Neural cell (in vitro differentiated cells): ENCODE measurements at regions not wholly inside any gene's neighbourhood (a gene's known extent, or its start where the extent isn't known, plus 50 kb on each side); places are given as distances from the start of the nearest gene placed in this dataset.

Experiments used
- RAD21 ChIP-seq: fragments of 450-650 bp; conservative IDR thresholded peaks from 2 replicates; pipeline ENCODE4 v1.6.1; 2014; ENCODE audit warnings: antibody characterized with exemption, mild to moderate bottlenecking, moderate library complexity
- TF ChIP-seq, protein P1 (sequence below): fragments of 450-650 bp; IDR thresholded peaks from 2 replicates; pipeline ENCODE4 v1.5.1; 2014; ENCODE audit warnings: antibody characterized with exemption, mild to moderate bottlenecking, moderate library complexity; ENCODE audit not compliant: poor library complexity, severe bottlenecking

DNA sequence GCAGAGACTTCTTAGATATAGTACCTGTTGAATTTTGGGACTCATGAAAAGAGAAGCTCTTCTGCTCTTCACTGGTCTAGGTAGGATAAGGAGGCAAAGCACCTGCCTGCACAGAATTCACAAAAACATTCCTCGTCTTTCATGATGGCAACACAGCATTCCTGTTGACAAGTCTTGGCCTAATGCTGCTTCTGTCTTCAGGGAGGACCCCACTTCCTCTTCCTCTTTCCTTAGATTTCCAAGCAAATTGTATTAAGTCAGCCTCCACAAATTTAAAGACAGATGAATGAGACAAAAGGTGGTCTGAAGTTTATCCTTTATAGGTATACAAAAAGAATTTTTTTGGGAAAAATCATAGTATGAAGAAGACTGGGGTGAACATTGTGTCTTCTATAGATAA lies 64.9 kb downstream of the DNAJB9 start:
- TF ChIP-seq, protein P1, sequence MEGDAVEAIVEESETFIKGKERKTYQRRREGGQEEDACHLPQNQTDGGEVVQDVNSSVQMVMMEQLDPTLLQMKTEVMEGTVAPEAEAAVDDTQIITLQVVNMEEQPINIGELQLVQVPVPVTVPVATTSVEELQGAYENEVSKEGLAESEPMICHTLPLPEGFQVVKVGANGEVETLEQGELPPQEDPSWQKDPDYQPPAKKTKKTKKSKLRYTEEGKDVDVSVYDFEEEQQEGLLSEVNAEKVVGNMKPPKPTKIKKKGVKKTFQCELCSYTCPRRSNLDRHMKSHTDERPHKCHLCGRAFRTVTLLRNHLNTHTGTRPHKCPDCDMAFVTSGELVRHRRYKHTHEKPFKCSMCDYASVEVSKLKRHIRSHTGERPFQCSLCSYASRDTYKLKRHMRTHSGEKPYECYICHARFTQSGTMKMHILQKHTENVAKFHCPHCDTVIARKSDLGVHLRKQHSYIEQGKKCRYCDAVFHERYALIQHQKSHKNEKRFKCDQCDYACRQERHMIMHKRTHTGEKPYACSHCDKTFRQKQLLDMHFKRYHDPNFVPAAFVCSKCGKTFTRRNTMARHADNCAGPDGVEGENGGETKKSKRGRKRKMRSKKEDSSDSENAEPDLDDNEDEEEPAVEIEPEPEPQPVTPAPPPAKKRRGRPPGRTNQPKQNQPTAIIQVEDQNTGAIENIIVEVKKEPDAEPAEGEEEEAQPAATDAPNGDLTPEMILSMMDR = no peak
- no peak for TF ChIP-seq RAD21
